ENCODE measurements at regions not wholly inside any gene's neighbourhood (a gene's known extent, or its start where the extent isn't known, plus 50 kb on each side); places are given as distances from the start of the nearest gene placed in this dataset.

GRCh38 chr9:73806876-73807275 is 655.2 kb downstream of the ANXA1 start:
- H3K4me3 ChIP-seq (ENCODE audit: low read length): no peak overlapping the region
- DNase-seq (ENCODE audit: low read depth, low spot score): no peak

DNA sequence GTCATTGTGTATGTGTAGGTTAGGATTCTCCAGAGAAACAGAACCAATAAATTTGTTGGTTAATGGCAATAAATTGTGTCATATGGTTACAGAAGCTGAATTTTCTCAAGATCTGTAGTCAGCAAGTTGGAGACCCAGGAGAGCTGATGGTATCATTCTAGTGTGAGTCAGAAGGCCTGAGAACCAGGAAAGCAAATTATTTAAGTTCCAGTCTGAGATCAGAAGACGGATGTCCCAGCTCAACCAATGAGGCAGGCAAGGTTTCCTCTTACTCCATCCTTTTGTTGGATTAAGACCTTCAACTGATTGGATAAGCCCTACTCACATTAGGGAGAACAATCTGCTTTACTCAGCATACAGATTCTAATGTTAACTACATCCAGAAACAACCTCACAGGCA is 656.3 kb downstream of the ANXA1 start:
- no peak overlapping the region for H3K4me3 ChIP-seq (ENCODE audit: low read length)
- no peak for DNase-seq (ENCODE audit: low read depth, low spot score)

DNA sequence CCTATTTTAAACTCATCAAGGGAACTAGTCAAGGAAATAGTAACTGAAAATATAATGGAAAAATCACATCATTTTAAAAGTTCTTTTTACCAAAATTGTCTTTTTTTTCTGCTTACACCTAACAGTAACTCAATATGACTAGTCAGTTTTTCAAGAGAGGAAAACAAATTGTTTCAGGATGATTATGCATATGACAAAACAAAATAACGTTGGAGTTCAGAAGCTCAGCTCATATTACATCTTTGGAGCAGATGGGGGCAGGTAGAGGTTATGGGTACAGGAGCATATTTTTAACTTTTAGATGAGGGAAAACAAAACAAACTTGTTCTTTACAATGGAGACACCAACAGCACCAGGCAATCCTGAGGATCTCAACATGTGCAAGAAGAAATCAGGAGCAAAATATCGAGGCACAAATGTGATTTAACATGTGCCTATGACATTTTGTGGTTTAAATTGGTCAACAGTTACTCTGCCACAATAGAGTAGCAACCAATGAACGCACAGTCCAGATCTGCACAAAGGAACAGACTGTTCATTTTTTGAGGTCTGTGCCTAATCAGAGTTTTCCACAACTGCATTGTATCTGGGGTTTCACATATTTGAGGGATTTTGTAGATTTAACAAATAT is 659.0 kb downstream of the ANXA1 start:
- H3K4me3 ChIP-seq (ENCODE audit: low read length): no peak overlapping the region
- no peak for DNase-seq (ENCODE audit: low read depth, low spot score)

- H3K4me3 ChIP-seq (ENCODE audit: low read length): no peak overlapping the region
- no peak for DNase-seq (ENCODE audit: low read depth, low spot score)
Observed at GRCh38 chr9:73813546-73813945, 661.9 kb downstream of the ANXA1 start.

DNA sequence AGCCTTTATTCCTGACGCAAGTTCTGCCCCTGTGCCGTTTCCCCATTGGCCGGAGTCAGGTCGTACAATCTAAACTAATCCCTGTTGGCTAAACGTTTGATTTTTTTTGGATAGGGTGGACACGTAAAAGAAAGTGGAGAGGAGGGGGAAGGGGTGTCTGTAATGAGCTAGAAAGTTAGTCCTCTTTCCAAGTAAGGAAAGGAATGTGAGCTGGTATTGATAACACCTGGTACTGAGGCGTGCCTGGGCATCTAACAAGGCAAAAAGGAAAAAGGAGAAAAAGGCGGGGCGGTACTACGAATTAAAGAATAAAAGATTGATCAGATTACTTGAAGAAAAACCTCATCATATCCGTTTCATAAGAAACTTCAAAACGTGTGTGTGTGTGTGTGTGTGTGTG is 665.2 kb downstream of the ANXA1 start:
- DNase-seq (ENCODE audit: low read depth, low spot score): no peak
- no peak overlapping the region for H3K4me3 ChIP-seq (ENCODE audit: low read length)

DNA sequence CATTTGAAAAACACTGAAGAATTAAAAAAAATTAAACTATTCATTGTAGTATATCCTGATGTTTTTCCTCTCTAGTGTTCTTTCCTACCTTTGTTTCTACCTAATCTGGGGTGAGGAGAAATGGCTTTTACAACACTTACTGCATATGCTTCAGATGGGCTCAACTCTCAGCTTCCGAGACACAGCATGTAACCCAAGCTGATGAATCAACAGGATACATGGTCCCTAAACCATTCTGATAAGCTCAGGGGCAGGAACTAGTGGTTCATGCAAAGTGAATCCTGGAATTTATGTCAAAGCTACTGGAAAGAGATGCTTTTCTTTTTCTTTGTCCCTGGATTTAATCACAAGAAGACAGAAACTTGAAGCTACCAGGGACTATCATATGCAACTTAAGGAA is 672.5 kb upstream of the RORB start:
- no peak for DNase-seq (ENCODE audit: low read depth, low spot score)
- no peak overlapping the region for H3K4me3 ChIP-seq (ENCODE audit: low read length)

GRCh38 chr9:73838871-73839270 is 658.3 kb upstream of the RORB start:
- no peak for DNase-seq (ENCODE audit: low read depth, low spot score)

GRCh38 chr9:73839471-73839870 is 657.7 kb upstream of the RORB start:
- DNase-seq (ENCODE audit: low read depth, low spot score): no peak
- no peak overlapping the region for H3K4me3 ChIP-seq (ENCODE audit: low read length)

More at GRCh38 chr9:73838871-73839270, 658.3 kb upstream of the RORB start:
- no peak overlapping the region for H3K4me3 ChIP-seq (ENCODE audit: low read length)

DNA sequence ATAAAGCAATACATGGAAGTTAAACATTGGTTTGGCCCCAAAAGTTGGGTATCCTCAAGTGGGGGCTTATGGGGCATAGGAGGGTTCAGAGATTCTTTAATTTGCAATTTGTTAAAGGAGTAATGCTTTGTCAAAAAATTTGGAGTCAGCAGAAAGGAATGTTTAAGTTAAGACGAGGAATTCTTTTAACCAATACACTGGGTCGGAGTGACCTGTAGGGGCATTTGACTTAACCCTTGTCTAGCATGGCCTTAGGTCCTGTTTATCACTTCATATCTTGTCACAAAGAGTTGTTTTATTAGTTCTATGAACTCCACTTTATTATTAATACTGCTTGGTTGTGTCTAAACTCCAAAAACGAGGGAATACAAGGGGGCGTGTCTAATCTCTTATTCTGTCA is 656.1 kb upstream of the RORB start:
- DNase-seq (ENCODE audit: low read depth, low spot score): no peak
- no peak overlapping the region for H3K4me3 ChIP-seq (ENCODE audit: low read length)

GRCh38 chr9:73844135-73844534 is 653.0 kb upstream of the RORB start:
- no peak overlapping the region for H3K4me3 ChIP-seq (ENCODE audit: low read length)
- no peak for DNase-seq (ENCODE audit: low read depth, low spot score)

DNA sequence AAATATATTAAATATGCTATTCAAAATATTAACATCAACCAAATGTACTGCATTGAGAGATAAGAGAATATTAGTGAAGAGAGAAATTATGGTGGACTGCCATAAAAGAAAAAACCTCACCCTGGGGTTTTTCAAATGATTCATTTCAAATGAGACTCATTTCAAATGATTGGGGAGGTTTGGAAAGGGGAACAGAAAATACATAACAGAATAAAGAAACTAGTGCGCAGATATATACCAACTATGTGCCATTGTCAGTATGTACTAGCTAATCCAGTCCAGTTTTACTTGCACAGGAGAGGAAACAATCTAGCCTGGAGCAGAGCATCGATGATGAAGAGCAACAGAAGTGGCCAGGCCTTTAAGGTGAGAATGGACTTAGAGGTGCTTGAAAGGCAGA is 651.6 kb upstream of the RORB start:
- H3K4me3 ChIP-seq (ENCODE audit: low read length): no peak overlapping the region
- no peak for DNase-seq (ENCODE audit: low read depth, low spot score)

DNA sequence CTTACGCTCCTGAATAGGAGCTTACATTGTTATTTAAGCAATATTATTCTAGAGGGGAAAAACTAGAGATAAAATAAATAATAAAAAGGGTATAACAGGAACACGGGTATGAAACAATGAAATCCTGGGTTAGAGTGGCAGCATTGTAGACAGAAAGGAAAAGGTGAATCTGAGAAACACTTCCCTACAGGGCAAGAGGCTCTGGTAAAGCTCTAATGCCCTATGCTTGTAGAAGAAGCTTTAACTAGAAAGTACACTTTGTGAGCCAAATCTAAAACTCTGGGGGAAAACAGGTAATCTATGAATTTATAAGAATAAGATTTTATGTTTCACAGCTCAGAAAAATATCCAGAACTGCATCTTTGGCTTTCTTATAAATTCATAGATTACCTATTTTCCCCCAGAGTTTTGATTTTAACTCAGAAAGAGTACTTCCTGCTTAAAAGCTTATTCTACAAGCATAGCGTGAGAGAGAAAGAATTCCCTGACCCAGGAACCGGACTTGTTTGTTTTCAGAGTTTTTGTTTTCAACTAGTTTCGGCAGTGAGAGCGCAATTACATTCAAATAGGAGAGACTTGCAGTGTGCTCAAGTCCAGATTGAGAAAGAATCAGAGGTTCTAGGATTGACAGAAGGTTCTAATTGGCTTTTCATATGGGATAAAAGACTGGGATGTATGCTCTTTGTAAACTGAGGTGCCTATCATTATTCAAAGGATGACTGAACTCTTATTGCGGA is 651.0 kb upstream of the RORB start:
- H3K4me3 ChIP-seq (ENCODE audit: low read length): no peak overlapping the region
- no peak for DNase-seq (ENCODE audit: low read depth, low spot score)

DNA sequence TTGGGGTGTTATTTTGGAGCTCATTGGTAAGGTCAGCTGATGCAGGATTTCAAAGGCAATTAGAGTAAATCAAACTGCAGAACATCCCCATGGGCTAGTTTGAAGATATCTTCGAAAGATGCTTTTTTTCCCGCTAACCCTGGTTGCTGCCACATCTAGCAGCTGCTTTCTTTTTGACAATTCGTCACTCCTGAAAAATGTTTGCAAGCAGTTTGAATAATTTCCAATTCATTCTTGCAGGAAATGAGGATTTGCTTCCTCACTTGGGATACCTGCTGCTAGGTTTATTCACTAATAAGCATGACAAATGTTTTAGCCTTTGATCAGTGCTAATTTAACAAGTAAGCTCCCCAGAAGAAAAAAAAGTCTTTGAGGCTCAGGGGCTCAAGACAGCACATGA is 649.6 kb upstream of the RORB start:
- no peak overlapping the region for H3K4me3 ChIP-seq (ENCODE audit: low read length)
- no peak for DNase-seq (ENCODE audit: low read depth, low spot score)

DNA sequence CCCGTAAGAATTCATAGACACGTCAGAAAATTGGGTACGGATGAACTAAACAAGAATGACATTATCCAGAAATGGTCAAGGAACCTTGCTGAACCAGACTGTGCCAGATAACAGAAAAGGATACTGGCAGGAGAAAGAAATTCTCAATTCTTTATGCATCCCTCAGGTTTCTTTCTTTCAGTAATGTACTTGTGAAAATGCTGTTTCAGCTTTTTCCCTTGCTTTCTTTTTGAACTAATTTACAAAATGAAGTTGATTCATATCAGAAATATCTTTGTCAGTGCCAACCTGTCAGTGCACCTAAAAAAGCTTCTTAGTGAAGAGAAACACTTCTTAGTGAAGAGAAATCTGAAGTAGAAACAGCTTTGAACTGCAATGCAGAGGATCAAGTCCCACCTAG is 643.6 kb upstream of the RORB start:
- no peak overlapping the region for H3K4me3 ChIP-seq (ENCODE audit: low read length)
- DNase-seq (ENCODE audit: low read depth, low spot score): no peak

DNA sequence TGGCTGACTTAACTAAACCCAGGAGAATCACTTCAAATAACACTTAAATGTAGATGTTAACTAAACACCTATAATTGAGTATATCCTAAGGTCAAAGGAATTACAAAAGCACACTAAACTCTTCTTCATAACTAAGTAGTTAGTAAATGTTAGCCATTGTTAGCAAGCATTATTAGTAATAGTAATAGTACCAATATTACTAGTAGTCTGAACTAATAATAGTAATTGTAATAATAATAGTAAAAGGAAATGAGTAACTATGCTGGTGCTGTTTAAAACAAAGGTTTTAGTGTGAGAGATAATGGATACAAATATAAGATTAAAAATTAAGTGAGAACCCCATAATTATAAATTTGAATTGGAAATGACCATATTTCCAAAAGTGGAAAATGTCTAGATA is 641.9 kb upstream of the RORB start:
- no peak for DNase-seq (ENCODE audit: low read depth, low spot score)
- no peak overlapping the region for H3K4me3 ChIP-seq (ENCODE audit: low read length)

GRCh38 chr9:73863924-73864323 is 633.2 kb upstream of the RORB start:
- DNase-seq (ENCODE audit: low read depth, low spot score): no peak
- no peak overlapping the region for H3K4me3 ChIP-seq (ENCODE audit: low read length)

- no peak overlapping the region for H3K4me3 ChIP-seq (ENCODE audit: low read length)
- no peak for DNase-seq (ENCODE audit: low read depth, low spot score)
Observed at GRCh38 chr9:73866451-73866850, 630.7 kb upstream of the RORB start.

GRCh38 chr9:73869264-73869663 is 627.9 kb upstream of the RORB start:
- peak; percentile 62 for DNase-seq (ENCODE audit: low read depth, low spot score)
- no peak overlapping the region for H3K4me3 ChIP-seq (ENCODE audit: low read length)

- no peak for DNase-seq (ENCODE audit: low read depth, low spot score)
- no peak overlapping the region for H3K4me3 ChIP-seq (ENCODE audit: low read length)
Observed at GRCh38 chr9:73871636-73872035, 625.5 kb upstream of the RORB start.

- no peak for DNase-seq (ENCODE audit: low read depth, low spot score)
- H3K4me3 ChIP-seq (ENCODE audit: low read length): no peak overlapping the region
Observed at GRCh38 chr9:73872701-73873100, 624.4 kb upstream of the RORB start.

GRCh38 chr9:73880101-73880500 is 617.0 kb upstream of the RORB start:
- no peak overlapping the region for H3K4me3 ChIP-seq (ENCODE audit: low read length)
- no peak for DNase-seq (ENCODE audit: low read depth, low spot score)
